Progenitor cell of endocrine pancreas (in vitro differentiated cells): ENCODE measurements at regions not wholly inside any gene's neighbourhood (a gene's known extent, or its start where the extent isn't known, plus 50 kb on each side); places are given as distances from the start of the nearest gene placed in this dataset.

Source experiments
- DNase-seq: peaks from one replicate; pipeline ENCODE4 v3.0.0; 2021; ENCODE audit warnings: low spot score; ENCODE audit not compliant: unreplicated experiment
- H3K27ac Mint-ChIP-seq: 2 replicates; pipeline ENCODE4 v1.8.0; 2021; ENCODE audit warnings: mild to moderate bottlenecking, moderate library complexity, mixed read lengths
- H3K27me3 Mint-ChIP-seq: 2 replicates; pipeline ENCODE4 v1.8.0; 2021; ENCODE audit warnings: mixed read lengths
- H3K36me3 Mint-ChIP-seq: 2 replicates; pipeline ENCODE4 v1.8.0; 2022; ENCODE audit warnings: mixed read lengths; ENCODE audit not compliant: insufficient read depth
- H3K4me1 Mint-ChIP-seq: 2 replicates; pipeline ENCODE4 v1.8.0; 2021; ENCODE audit warnings: low read depth, mixed read lengths
- H3K4me3 Mint-ChIP-seq: 2 replicates; pipeline ENCODE4 v1.8.0; 2021; ENCODE audit warnings: low read depth, mild to moderate bottlenecking, moderate library complexity, mixed read lengths
- H3K9me3 Mint-ChIP-seq: 2 replicates; pipeline ENCODE4 v1.8.0; 2021; ENCODE audit warnings: low read depth, mixed read lengths
- TF ChIP-seq, protein P1 (sequence below): fragments of 200-600 bp; sonication (generic); IDR thresholded peaks from one replicate; pipeline ENCODE4 v1.5.0; 2021; ENCODE audit warnings: antibody characterized with exemption, mild to moderate bottlenecking; ENCODE audit not compliant: unreplicated experiment

DNA sequence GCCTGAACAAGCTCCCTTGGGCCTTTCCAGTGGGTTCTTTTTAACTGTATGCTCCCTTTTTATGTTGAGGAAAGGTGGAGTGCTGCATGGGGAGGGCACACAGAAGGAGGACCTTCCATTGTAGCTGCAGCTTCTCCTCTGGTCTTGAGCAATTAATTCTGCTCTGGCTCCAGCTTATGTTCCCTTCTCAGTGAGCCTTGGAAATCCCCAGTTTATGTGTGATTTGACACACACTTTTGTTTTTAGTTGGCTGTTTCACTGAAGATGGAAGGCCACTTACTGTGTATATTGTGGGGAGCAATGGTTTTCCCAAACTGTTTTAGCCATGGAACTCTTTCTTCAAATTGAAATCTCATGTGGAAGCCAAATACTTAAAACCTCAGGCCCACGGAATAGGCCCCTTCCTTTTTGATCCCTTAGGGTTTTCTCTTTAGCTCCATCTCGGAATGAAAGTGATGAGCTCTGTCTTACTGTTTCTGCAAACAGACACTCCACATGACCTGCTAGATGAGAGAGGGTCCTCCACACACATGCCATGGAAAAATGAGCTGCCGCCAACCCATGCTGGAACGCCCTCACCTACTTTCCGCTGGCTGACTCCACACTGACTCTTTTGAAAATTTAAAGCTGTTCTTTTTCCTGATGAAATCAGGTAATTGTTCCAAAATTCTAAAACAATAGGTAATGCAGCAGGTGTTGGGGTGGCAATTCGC is 280.9 kb upstream of the SIX2 start:
- no peaks in the 10 kb centered on the region for H3K4me1 Mint-ChIP-seq
- H3K27ac Mint-ChIP-seq, result no peak overlapping the region
- H3K4me3 Mint-ChIP-seq, result no peak overlapping the region
- H3K36me3 Mint-ChIP-seq, result no peaks in the 10 kb centered on the region
- TF ChIP-seq, protein P1, sequence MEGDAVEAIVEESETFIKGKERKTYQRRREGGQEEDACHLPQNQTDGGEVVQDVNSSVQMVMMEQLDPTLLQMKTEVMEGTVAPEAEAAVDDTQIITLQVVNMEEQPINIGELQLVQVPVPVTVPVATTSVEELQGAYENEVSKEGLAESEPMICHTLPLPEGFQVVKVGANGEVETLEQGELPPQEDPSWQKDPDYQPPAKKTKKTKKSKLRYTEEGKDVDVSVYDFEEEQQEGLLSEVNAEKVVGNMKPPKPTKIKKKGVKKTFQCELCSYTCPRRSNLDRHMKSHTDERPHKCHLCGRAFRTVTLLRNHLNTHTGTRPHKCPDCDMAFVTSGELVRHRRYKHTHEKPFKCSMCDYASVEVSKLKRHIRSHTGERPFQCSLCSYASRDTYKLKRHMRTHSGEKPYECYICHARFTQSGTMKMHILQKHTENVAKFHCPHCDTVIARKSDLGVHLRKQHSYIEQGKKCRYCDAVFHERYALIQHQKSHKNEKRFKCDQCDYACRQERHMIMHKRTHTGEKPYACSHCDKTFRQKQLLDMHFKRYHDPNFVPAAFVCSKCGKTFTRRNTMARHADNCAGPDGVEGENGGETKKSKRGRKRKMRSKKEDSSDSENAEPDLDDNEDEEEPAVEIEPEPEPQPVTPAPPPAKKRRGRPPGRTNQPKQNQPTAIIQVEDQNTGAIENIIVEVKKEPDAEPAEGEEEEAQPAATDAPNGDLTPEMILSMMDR, result no peak
- no peak for DNase-seq
- H3K9me3 Mint-ChIP-seq, result no peaks in the 10 kb centered on the region
- peaks cover 33% of the 10 kb centered on the region for H3K27me3 Mint-ChIP-seq

DNA sequence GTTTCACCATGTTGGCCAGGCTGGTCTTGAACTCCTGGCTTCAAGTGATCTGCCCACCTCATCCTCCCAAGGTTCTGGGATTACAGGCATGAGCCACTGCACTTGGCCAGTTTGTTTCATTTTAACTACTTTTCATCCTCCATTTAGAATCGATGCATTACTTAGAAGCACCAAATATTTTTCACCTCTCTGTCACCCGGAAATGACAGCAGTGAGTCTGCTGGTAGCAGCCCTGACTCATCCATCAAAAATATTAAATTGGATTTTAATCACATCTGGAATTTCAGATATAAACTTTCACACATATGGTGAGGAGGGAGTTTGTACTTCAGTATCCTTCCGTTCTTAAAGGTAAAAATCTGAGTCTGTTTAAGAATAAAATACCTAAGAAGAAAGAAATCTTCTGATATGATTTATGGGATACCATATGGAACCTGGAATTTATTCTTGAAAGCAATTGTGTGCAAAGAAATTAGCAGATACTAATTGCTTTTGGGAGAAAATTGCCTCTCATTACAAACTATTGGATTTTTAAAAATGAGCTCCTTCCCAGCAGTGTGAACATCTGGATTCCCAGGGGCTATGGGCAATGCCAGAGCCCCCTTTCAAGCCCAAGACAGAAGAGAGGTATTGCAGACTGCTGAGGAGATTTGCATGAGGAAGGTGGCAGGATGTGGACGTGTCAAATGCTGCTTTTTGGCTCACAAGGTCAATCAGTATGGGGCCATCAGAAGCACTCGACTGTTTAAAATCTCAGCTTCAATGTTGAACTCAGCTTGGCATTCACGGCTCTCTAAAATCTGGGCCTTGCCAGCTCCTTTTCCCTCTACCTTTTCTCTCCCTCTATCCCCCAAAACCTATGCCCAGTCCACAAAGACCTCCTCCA is 279.5 kb upstream of the SIX2 start:
- no peak for DNase-seq
- Mint-ChIP-seq H3K27me3 (peaks cover 36% of the 10 kb centered on the region), H3K27ac (no peak overlapping the region), H3K9me3 (no peaks in the 10 kb centered on the region), H3K4me3 (no peak overlapping the region), H3K36me3 (no peaks in the 10 kb centered on the region), H3K4me1 (no peaks in the 10 kb centered on the region)
- TF ChIP-seq, protein P1, result no peak

DNA sequence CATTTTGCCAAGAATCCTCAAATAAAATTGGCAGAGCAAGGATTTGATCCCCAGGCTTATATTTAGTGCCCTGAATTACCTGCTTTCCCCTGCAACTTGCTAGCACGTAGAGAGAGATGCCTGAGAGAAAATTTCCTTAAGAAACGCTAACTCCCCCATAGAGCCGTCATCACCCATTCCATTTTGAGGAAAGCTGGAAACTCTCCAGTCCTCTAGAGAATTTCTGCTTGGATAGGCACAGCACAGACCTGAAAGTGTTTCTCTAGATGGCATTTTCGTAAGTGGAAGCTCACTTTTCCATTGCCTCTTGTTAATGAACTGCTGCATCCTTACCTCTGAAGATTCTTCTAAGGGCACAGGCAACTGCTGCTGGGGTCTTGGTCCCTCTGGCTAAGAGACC is 277.8 kb upstream of the SIX2 start:
- H3K9me3 Mint-ChIP-seq, result no peaks in the 10 kb centered on the region
- H3K27me3 Mint-ChIP-seq, result peaks cover 44% of the 10 kb centered on the region
- TF ChIP-seq, protein P1, result no peak
- DNase-seq, result no peak
- H3K4me3 Mint-ChIP-seq, result no peak overlapping the region
- no peaks in the 10 kb centered on the region for H3K4me1 Mint-ChIP-seq
- H3K27ac Mint-ChIP-seq, result no peak overlapping the region
- no peaks in the 10 kb centered on the region for H3K36me3 Mint-ChIP-seq

DNA sequence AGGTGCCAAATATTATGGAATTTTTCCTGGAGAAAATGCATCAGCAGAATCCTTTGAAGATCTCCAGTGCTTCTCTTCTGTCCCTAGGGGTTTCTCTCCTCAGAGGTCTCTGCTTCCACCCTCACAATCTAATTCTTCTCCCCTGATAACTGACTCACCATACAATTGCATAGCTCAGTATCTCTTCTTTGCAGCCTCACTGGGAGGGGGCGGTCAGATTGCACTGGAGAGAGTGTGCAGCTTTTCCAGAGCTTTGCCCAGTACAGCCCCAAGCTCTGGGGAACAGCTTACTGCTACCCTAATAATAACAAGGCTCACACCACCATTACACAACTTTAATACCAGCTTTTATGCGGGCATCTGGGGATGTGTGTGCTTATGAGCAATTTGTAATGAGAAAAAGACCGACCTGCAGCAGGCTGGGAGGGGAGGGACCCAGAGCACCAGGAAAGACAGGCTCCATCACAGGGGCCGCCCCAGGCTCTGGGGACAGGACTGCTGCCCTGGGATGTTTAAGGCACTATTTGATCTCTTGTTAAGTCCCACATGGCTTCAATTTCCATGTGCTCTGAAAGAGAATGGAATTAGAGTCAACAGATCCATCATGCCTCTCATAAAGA is 276.6 kb upstream of the SIX2 start:
- H3K27me3 Mint-ChIP-seq, result peaks cover 43% of the 10 kb centered on the region
- TF ChIP-seq, protein P1, result no peak
- H3K27ac Mint-ChIP-seq, result no peak overlapping the region
- no peak for DNase-seq
- H3K36me3 Mint-ChIP-seq, result no peaks in the 10 kb centered on the region
- no peaks in the 10 kb centered on the region for H3K4me1 Mint-ChIP-seq
- no peaks in the 10 kb centered on the region for H3K9me3 Mint-ChIP-seq
- H3K4me3 Mint-ChIP-seq, result no peak overlapping the region

DNA sequence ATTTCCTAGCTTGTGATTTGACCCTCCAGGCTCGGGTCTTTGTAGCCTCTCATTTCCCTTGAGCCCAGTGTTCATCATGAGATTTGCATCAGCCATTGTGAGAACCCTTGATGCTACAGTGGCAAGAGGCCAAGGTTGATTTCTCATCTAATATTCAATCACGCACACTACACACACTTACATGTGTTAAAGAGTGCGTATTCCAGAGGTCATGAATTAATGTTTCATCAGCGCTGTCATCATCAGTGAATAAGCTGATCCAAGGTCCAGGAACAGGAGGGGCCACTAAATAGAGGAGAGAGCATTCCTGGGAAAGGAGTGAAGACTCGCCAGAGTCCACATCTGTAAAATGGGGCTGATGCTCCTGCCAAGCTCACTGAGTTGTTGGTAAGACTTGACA is 276.1 kb upstream of the SIX2 start:
- Mint-ChIP-seq H3K36me3 (no peaks in the 10 kb centered on the region), H3K9me3 (no peaks in the 10 kb centered on the region), H3K27me3 (peaks cover 48% of the 10 kb centered on the region), H3K4me3 (no peak overlapping the region), H3K4me1 (peaks cover 1% of the 10 kb centered on the region), H3K27ac (no peak overlapping the region)
- TF ChIP-seq, protein P1, result no peak
- no peak for DNase-seq
